Suppressor macrophage (primary cell): ENCODE measurements at regions not wholly inside any gene's neighbourhood (a gene's known extent, or its start where the extent isn't known, plus 50 kb on each side); places are given as distances from the start of the nearest gene placed in this dataset.
A peak's percentile ranks its signal among the peaks of the same experiment; 100 is the strongest.
"Not testable (repeated sequence)": the region's sequence is repeated elsewhere in the genome, so short reads cannot be mapped to it uniquely, and the experiment has no call there.

Experiments
- DNase-seq, 4 experiments: peaks; one replicate each; pipeline ENCODE4 v3.0.0-alpha.2; 2020 to 2022

DNA sequence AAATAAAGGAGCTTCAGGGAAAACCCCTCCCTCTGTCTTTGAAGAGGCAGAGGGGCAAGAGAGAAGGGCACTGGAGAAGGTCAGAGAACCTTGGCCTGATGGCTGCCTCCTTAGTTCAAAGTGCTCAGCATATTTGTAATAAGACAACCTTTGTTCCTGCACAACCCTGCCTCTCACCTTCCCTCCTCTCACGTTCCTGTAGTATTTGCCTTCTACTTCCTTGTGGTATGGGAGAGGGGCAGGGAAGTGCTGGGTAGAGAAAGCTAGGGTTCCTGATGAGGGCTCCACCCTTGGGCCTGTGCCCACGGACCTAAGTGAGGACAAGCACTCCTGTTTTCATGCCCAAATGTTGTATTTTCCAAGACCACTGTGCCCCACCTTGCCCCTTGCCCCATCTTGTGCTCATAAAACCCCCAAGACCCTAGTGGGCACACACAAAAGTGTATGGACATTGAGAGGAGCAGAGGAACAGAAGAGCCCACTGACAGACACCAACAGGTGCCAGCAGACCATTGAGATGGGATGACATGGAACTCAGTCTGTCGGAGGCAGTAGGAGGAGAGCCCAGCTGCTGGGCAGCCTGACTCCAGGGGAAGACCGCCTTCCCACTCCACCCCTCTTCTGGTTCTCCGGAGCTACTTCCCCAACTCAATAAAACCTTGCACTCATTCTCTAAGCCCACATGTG lies 261.5 kb upstream of the CCDC196 start:
- DNase-seq: no peak

GRCh38 chr14:66225337-66225736 lies 260.8 kb upstream of the CCDC196 start:
- no peak for DNase-seq

- DNase-seq: peak in 1 of 4 experiments; percentile 3
Observed at GRCh38 chr14:66228267-66228970, 257.8 kb upstream of the CCDC196 start.

DNA sequence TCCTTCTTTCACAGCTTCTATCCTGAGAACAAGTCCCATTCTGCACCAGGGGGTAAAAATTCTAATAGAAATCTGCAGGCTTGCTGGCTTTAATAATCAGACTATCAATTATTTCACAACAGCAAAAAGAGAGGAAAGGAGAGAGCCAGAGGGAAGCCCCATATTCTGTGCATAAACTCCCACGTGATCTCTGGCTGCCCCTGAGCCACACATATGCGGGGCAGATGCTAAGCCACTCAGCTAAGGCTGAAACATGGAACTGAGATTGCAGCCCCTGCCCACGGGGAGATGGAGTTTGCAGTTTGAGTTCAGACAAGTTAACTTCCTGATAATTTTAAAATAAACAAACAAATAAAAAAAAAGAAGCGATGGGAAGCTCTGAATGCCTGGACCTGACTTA lies 254.4 kb upstream of the CCDC196 start:
- no peak for DNase-seq

GRCh38 chr14:66233591-66233990 lies 252.6 kb upstream of the CCDC196 start:
- no peak for DNase-seq

DNA sequence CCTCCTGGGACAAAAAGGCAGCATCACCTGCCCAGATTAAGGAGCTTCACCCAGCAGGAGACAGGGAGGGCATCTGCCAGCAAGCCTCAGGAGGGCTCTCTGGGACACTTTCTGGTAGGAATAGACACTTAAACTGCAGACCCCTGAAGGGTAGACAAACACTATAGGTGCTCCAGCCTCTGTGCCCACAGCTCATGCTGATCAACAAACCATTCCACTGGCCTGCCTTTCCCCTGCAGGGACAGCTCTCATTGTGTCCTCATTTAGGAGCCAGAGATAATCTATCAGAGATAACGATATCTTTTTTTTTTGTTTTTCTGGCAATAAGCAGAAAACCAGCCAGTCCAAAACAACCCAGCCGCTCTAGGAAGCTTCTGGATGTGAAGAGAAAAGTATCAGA lies 251.8 kb upstream of the CCDC196 start:
- no peak for DNase-seq

DNA sequence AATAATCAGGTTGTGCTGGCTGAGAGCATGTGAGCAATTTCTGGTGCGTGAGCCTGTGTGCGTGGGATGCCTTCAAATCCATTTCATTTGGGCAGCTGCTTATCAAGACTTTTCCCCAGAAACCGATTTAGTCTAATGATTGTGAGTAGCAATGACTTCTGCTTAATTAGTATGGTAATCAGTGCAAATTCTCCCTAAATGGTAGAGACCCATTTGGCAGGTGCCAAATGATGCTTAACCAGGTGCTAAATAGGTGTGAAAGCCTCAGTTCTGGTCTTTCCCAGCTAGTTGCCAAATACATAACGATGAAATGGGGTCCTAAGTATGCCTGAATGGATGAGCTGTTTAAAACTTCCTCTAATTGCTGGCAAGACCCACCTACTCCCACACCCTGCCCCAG lies 248.4 kb upstream of the CCDC196 start:
- no peak for DNase-seq

DNA sequence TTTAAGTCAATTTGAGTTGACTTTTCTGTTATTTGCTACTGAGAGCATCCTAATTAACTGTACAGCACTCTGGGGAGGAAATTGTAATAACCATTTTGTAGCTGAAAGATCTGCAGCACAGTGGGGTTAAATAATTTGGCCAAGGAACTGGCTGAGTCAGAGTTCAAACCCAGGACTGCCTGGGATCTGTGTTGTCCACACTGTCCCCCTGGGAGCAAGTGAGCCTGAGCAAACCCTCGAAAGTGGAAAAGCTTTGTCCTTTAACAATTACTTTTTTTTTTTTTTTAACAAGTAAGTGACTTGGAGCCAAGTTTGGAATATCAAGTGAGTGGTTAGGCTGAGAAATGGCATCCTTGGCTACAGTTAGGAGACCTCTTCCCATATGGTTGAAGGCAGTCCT lies 247.2 kb upstream of the CCDC196 start:
- no peak for DNase-seq

GRCh38 chr14:66239589-66239988 lies 246.6 kb upstream of the CCDC196 start:
- DNase-seq: no peak

DNA sequence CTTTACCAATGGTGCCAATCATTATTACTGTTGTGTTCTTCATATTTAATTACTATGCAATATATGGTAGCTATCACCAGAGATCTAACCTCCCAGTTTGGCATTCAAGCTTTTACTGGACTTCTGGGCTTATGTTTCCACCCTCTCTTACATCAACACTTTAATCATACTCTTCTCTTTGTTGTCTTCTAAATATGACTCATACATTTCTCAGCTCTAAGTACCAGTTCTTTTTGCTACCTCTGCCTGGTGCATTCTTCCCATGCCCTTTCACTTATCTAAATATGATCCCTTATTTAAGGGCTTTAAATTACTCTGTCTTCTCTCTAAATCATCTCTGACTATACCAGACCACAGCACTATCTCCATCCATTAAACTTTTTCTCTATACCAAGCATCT lies 246.1 kb upstream of the CCDC196 start:
- no peak for DNase-seq

DNA sequence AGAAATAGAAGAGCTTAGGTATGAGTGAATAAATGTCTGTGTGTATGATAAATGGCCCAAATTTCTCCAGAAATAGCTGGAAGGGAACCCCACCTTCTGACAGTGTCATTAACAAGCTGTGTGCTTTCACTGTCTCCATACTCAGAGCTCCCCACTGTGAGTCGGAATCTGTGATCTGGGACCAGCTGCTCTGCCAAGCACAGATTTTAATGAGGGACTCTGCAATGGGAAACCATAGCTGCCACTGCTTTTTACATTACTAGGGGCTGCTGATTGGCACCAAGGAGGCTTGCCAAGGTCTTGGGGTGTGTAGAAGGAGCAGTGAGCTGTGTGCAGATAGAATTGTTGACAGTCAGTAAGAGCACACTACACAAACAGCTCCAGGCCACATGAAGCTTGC lies 244.2 kb upstream of the CCDC196 start:
- DNase-seq: no peak

GRCh38 chr14:66244834-66245233 lies 241.3 kb upstream of the CCDC196 start:
- no peak for DNase-seq

DNA sequence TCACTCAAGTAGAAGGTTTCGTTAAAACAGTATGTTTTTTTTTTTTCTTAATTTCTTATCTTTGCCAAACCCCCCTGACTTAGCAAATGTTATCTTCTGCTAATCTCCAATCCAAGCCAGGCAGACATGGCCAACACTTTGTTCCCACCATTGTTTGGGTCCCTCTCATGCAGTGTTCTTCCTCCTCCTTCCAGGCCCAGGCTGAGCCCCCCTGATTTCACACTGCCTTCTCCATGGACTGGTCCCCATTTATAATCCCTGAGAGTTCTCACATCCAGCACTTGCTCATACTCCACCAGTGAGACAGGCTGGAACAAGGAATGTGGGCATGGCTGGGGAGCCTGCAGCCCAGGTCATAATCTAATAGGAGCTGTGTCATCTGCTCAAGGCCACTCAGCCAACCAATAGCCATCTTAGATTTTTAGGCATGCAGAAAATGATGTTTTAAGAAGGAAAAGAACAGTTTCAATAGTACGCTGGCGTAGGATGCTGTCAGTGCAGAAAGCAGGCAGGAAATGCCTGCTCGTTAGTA lies 238.4 kb upstream of the CCDC196 start:
- DNase-seq: no peak

DNA sequence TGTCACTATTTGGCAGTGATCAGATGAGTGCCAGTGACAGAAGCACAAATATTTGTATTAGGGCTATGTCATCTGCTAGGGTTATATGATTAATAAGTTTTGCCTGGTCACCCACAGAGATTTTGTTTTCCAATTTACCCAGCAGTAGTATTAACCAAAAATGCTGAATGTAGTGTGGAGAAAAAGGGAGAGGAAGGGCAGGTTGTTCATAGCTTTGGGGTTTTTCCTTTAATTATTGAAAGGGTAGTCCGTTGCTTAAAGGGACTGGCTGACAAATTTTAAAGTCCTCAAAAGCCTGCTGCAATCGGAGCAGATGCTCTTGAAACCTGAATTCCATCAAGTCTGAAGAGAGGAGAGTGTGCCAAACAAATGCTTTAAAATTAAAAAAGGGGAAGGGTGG lies 237.9 kb upstream of the CCDC196 start:
- DNase-seq: no peak

GRCh38 chr14:66249544-66249943 lies 236.6 kb upstream of the CCDC196 start:
- DNase-seq: no peak

GRCh38 chr14:66254038-66254437 lies 232.1 kb upstream of the CCDC196 start:
- DNase-seq: no peak

DNA sequence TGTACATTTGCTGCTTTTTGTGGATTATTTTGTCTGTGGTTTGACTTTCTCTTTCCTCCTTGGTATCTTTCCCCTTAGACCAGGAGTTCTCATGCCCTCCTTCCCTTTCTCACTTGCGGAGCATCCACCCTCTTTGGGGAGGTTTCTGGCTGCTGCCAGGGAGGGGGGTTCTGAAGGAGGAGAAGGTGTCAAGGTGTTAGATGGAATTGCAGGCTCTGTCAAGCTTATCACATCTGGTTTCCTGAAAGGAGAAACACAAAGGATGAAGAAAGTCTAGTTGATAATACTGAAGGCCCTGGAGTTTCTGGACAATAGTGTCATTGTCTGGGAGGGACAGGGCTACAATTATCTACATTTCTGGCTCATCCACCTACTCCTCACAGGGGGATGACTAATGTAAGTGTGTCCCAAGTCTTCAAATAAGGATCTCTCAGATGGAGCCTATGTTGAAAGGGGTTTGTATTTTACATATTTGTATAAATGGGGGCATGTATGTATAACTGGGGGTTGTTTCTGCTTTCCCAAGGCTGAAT lies 217.3 kb upstream of the CCDC196 start:
- no peak for DNase-seq

DNA sequence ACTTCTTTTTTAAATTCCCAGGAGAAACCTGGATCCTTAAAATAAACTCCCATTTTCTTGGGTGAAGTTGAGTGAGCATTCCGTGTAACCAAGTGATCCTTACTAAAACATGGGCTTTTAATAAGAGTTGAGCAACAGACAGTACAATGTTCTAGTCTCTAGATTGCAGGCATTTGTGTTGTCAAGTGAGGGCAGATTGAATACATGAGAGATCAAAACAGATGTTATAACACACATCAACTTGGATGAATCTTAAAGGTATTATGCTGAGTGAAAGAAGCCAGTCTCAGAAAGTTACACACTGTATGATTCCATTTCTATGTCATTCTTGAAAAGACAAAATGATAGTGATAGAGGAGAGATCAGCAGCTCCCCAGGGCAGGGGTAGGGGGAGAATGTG lies 213.9 kb upstream of the CCDC196 start:
- no peak for DNase-seq

GRCh38 chr14:66273261-66273832 lies 212.8 kb upstream of the CCDC196 start:
- DNase-seq: no peak

- DNase-seq: not testable (repeated sequence)
Observed at GRCh38 chr14:66278418-66278817, 207.8 kb upstream of the CCDC196 start.

GRCh38 chr14:66281036-66281776 lies 205.0 kb upstream of the CCDC196 start:
- DNase-seq: no peak

DNA sequence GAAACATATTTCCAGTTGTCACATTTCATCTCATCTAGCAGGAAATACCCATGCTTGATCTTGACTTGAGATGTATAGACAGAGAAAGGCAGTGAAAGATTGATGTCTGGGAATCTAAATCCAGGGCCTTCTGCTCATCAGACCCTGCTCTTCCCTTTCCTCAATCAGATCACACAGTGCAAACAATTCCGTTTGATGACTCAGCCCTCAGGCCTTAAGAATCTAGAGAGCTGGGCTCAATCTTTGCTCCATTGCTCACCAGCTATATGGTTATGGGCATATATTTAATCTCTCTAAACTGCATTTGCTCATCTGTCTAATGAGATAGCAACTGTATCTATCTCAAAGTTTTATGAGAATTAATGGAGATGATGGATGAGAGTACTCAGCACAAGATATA lies 201.8 kb upstream of the CCDC196 start:
- DNase-seq: no peak

- no peak for DNase-seq
Observed at GRCh38 chr14:66288511-66288910, 197.7 kb upstream of the CCDC196 start.
